AG08396 (cell line): ENCODE measurements at regions not wholly inside any gene's neighbourhood (a gene's known extent, or its start where the extent isn't known, plus 50 kb on each side); places are given as distances from the start of the nearest gene placed in this dataset.

Experiments
- DNase-seq: peaks from one replicate; pipeline ENCODE4 v3.0.0; 2012; ENCODE audit warnings: low spot score, mixed read lengths

DNA sequence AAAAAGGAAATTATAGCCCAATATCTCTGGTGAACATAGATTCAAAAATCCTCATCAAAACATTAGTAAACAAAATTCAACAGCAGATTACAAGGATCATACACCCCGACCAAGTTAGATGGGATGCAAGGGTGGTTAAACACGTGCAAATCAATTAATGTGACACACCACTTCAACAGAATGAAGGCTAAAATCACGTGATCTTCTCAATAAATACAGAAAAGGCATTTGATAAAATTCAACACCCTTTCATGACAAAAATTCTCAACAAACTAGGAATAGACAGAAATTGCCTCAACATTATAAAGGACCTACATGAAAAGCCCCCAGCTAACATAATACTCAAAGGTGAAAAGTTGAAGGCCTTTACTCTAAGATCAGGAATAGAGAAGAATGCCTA, 590.8 kb upstream of the FZD8 start:
- DNase-seq: no peak

- no peak for DNase-seq
Observed at GRCh38 chr10:36224431-36224985, 582.4 kb upstream of the FZD8 start.

DNA sequence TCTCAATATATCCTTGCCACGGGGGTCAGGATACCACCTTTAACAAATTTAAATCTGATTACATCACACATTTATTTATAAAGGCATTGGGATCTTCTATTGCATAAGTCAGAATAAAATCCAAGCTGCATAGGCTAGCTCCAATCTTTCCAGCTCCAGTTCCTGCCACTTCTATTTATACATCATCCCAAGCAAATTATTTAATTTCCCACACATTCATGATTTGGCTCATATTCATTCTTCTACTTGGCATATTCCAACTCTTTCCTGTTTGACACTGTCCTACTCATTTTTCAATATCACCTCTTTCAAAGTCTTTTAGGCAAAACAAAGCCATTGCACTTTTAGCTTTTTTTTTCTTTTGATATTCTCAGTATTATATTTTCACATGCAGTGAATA, 579.0 kb upstream of the FZD8 start:
- DNase-seq: no peak

GRCh38 chr10:36220151-36220550, 578.1 kb upstream of the FZD8 start:
- no peak for DNase-seq

- DNase-seq: no peak
Observed at GRCh38 chr10:36211856-36212255, 569.8 kb upstream of the FZD8 start.

DNA sequence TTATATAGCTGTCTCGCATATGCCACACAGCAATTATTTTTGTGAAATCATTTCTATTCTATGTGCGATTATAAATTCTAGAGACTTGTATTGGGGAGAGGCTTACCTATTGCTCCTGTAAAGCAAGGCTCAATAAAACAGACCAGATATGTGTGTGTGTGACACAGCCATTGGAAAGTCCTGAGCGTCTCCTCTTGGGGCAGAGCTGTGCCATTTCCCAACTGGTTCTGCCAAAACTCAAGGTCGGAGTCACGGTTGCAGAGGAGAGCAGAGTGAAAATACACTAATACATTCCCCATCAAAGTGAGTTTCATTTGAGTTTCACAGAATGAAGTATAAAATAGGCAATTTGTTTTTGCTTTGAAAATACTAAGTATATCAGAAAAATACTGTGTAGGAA, 567.4 kb upstream of the FZD8 start:
- DNase-seq: no peak

- DNase-seq: no peak
Observed at GRCh38 chr10:36202881-36203280, 560.8 kb upstream of the FZD8 start.

- DNase-seq: no peak
Observed at GRCh38 chr10:36200577-36200976, 558.5 kb upstream of the FZD8 start.

DNA sequence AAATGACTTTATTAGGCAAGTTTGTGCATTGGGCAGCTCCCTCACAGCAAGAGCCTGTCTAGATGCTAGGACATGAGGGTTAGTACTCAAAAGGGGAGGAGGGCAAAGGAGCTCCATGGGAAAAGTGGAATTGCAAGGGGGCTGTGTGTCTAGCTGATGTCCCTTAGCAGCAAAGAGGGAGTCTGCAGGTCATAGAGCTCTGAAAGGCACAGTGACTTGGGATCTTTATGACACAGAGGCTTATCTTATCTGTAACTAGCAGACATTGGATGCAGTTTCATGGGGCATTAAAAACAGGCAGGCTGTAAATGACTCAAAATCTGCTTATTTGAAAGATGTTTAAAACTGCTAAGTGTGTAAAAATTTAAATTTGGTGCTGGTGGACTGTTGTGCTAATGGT, 556.2 kb upstream of the FZD8 start:
- no peak for DNase-seq

GRCh38 chr10:36195364-36195763, 553.3 kb upstream of the FZD8 start:
- no peak for DNase-seq

- DNase-seq: no peak
Observed at GRCh38 chr10:36194276-36194675, 552.2 kb upstream of the FZD8 start.

DNA sequence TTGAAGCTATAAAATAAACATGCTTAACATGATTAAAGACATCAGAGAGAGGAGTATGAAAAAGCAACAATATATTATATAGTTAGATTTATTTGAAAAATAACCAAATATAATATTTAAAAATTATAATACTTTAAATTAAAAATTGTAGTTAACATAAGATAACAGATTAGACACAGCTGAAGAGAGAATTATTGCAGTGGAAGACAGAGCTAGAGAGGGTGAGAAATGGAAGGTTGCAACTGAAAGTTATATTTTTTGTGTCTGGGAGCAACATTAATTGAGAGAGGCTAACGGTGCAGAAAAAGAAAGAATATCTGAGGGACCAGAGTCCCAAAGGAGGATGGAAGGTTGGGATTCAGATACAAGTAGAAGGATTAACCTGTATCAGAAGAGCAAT, 548.9 kb upstream of the FZD8 start:
- DNase-seq: no peak

DNA sequence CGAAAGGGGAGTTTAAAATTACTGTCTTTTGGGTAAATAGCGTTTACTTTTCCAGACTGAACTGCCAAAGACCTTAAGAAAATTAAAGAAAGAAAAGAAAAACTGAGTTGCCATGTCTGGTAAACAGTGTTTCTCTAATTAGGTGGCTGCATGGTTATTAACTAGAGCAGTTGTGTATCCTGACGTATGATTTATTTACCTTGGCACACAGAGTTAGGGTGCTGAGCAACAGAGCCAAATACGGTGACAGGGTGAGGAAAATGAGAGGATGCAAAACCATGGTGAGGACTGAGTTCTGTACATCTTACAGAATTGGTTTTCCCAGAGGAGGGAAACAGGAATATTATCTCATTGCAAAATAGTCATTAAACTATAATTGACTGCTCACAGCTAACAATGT, 546.4 kb upstream of the FZD8 start:
- DNase-seq: no peak

DNA sequence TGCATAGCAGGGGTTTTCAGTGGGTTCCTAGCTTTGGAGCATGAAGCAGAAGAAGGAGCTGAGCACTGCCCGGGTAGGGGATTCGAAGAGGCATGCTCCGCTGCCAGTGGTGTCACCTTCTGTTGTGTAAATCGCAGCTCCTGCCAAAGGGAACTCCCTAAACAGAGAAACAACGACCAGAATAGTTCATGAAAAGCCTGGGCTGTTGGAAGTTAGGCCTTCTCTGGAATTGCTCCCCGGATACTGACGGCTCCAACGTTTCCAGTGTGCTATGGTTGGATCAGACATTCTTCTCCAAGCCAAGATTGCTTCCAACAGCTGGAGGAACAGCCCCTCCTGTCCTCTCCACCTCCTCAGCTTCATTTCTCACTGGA, 546.0 kb upstream of the FZD8 start:
- no peak for DNase-seq

DNA sequence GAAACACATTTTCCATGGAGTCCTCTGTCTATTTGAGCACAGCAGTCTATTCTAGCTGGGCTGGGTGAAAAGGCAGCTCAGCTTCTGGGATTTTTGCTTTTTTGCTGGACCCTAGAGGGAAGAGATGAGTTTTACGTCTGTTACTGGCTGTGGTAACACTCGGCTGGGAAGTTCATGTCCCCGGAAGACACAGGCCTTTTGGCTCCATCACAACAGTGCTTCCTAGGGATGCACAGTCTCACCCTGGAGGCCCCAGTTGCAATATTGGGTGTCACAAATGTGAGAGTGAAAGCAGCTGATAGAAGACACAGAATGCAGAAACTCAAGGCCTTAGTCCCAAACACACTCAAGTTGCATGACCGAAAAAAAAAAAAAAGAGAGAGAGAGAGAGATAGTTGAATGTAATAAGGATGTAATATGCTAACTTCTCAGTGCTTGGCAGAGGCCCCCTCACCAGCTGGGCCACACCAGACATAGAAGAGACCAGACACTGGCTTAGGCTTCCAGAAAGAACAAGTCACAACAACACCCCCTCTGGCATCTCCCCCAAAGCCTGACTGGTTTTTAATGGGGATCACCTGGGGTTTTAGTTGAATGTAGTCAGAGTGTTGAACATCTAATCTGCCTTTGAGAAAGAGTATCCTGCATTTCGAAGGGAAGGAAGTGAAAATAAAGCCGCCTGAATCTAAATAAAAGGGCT, 545.4 kb upstream of the FZD8 start:
- DNase-seq: no peak

DNA sequence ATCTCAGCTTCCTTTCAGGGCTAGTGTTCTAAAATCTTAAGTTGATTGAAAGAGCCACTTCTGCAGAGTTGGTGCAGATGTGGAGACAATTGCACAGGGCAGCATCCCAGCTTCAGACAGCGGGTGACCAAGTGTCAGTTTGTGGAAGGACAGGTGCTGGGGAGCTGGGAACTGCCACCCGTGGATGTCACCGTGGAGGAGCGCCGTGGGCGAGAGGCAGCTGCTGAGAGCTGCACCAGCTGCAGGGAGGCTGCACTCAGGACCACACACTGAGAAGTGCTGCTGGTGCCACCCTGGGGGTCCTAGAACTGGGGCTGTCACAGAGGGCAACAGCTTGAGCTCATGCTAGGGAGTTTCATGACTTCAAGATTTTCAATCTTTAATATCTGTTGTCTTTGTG, 543.0 kb upstream of the FZD8 start:
- no peak for DNase-seq

- DNase-seq: no peak
Observed at GRCh38 chr10:36183726-36184125, 541.6 kb upstream of the FZD8 start.

DNA sequence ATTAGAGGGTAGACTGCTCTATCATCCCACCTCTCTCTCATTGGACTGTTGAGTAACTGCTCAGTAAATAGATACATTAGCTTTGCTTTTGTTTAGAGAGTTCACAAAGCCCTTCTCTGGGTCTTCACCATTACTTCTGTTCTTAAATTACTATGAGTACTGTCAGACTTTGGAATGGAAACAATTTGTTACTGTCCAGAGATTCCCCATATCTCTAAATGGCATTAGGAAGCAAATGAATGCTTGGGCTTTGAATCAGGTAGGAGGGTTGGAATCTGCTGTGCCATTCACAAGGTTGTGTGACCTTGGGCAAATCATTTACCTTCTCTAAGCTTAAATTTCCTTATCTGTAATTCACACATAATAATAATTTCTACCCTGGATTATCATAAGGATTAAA, 541.0 kb upstream of the FZD8 start:
- no peak for DNase-seq

- DNase-seq: no peak
Observed at GRCh38 chr10:36182606-36183005, 540.5 kb upstream of the FZD8 start.

DNA sequence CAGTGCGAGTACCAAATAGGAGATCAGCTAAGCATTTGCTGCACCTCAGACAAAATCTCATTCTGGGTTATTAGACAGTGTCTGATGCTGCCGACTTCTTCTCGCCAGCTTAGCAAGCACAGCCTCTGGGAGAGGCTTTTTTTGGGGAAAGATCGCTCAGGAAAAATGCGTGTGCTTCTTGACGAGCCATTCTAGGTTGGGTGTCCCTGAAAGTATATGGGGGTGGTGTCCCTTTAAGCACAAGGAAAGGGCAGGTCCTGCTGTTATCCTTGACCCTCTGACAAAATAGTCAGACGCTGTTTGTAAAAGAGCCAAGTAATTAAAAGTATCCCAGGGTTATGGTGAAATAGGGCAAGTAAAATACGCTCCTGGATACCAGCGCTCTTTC, 540.1 kb upstream of the FZD8 start:
- no peak for DNase-seq

DNA sequence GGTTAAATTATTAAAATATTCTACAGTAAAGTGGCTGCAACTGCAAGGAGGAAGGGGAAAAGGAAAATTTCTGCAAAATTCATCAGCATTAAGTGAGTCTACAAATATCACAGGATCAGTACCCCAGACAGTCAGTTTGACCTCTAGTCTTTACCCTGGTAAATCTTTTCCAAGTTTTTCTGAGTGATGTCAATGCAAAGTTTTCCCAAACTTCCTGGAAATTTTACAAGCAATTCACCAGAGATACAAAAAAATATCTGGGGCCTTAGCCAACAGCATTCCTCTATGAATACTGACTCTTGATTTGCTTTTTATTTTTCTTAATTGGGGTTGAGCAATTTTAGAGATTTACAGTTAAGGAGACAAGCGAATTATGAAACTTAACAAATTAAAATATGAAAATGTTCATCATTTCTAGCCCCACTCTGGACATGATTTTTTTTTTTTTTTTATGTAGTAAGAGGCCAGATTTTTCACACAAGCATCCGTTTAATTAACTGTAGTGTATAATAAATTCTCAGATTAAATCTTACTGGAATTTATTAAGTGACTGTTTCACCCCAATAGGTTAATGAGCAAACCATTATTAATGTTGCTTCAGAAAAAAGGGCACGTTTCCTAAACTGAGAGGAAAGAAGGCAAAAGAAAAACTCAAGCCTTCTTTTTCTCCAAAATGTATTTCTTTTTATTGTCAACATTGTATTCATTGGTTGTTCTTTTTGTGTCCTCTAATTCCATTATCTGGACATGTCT, 539.5 kb upstream of the FZD8 start:
- DNase-seq: no peak

DNA sequence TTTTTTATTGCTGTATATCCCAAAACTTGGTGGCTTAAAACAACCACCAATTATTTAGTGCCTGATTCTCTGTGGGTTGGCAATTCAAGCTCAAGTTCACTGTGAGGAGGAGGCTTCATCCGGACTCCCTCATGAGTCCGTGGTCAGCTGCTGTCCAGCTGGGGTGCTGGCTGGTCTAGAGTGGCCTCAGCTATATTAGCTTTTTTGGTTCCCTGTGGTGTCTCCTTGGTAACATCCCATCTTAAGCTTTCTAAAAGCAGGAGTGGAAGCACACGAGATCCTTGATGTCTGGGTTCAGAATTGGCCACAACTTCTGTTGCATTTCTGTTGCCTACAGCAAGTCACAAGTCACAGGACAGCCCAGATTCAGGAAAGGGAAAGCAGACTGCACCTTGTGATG, 536.5 kb upstream of the FZD8 start:
- no peak for DNase-seq

- DNase-seq: no peak
Observed at GRCh38 chr10:36177071-36177470, 535.0 kb upstream of the FZD8 start.

GRCh38 chr10:36175954-36176353, 533.9 kb upstream of the FZD8 start:
- no peak for DNase-seq
